DOHH2 (cell line): ENCODE measurements at regions not wholly inside any gene's neighbourhood (a gene's known extent, or its start where the extent isn't known, plus 50 kb on each side); places are given as distances from the start of the nearest gene placed in this dataset.

Source experiments
- EZH2phosphoT487 ChIP-seq: fragments of 200-600 bp; sonication (generic); IDR thresholded peaks from 2 replicates; pipeline ENCODE4 v1.6.1; 2017; ENCODE audit warnings: borderline replicate concordance, mild to moderate bottlenecking, antibody characterized with exemption, low read length, moderate library complexity, mixed read lengths
- TF ChIP-seq, protein P1 (sequence below): fragments of 200-600 bp; sonication (generic); IDR thresholded peaks from one replicate; pipeline ENCODE4 v1.5.1; 2014; ENCODE audit warnings: antibody characterized with exemption, mild to moderate bottlenecking, low read depth, low read length; ENCODE audit not compliant: poor library complexity, severe bottlenecking

GRCh38 chr6:159095616-159096015 lies 50.8 kb upstream of the TAGAP start:
- TF ChIP-seq EZH2phosphoT487 = no peak
- TF ChIP-seq, protein P1, sequence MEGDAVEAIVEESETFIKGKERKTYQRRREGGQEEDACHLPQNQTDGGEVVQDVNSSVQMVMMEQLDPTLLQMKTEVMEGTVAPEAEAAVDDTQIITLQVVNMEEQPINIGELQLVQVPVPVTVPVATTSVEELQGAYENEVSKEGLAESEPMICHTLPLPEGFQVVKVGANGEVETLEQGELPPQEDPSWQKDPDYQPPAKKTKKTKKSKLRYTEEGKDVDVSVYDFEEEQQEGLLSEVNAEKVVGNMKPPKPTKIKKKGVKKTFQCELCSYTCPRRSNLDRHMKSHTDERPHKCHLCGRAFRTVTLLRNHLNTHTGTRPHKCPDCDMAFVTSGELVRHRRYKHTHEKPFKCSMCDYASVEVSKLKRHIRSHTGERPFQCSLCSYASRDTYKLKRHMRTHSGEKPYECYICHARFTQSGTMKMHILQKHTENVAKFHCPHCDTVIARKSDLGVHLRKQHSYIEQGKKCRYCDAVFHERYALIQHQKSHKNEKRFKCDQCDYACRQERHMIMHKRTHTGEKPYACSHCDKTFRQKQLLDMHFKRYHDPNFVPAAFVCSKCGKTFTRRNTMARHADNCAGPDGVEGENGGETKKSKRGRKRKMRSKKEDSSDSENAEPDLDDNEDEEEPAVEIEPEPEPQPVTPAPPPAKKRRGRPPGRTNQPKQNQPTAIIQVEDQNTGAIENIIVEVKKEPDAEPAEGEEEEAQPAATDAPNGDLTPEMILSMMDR = peak; percentile 29
